ENCODE measurements at regions not wholly inside any gene's neighbourhood (a gene's known extent, or its start where the extent isn't known, plus 50 kb on each side); places are given as distances from the start of the nearest gene placed in this dataset.

GRCh38 chr12:58140395-58140794 is 199.0 kb downstream of the ATP23 start:
- DNase-seq = no peak

- no peak for DNase-seq
These were observed 201.6 kb downstream of the ATP23 start for GRCh38 chr12:58142991-58143390.

- DNase-seq = no peak
These were observed 202.2 kb downstream of the ATP23 start for GRCh38 chr12:58143498-58143995.

- DNase-seq = no peak
These were observed 207.0 kb downstream of the ATP23 start for GRCh38 chr12:58148405-58148804.

GRCh38 chr12:58148976-58149375 is 207.6 kb downstream of the ATP23 start:
- no peak for DNase-seq

- no peak for DNase-seq
These were observed 213.0 kb downstream of the ATP23 start for GRCh38 chr12:58154359-58154758.

- no peak for DNase-seq
These were observed 215.3 kb downstream of the ATP23 start for GRCh38 chr12:58156697-58157096.

GRCh38 chr12:58159941-58160340 is 218.6 kb downstream of the ATP23 start:
- no peak for DNase-seq

- no peak for DNase-seq
These were observed 220.4 kb downstream of the ATP23 start for GRCh38 chr12:58161773-58162172.

GRCh38 chr12:58163021-58163420 is 221.7 kb downstream of the ATP23 start:
- DNase-seq = no peak

- no peak for DNase-seq
These were observed 225.3 kb downstream of the ATP23 start for GRCh38 chr12:58166643-58167042.

GRCh38 chr12:58167622-58168021 is 226.3 kb downstream of the ATP23 start:
- DNase-seq = no peak

GRCh38 chr12:58169826-58170225 is 228.5 kb downstream of the ATP23 start:
- no peak for DNase-seq

- no peak for DNase-seq
These were observed 230.5 kb downstream of the ATP23 start for GRCh38 chr12:58171914-58172313.

- no peak for DNase-seq
These were observed 231.2 kb downstream of the ATP23 start for GRCh38 chr12:58172433-58173073.

- no peak for DNase-seq
These were observed 232.9 kb downstream of the ATP23 start for GRCh38 chr12:58174316-58174715.

- peak; percentile 10 for DNase-seq
These were observed 235.0 kb downstream of the ATP23 start for GRCh38 chr12:58176296-58176869.

- DNase-seq = no peak
These were observed 236.0 kb downstream of the ATP23 start for GRCh38 chr12:58177366-58177765.

- no peak for DNase-seq
These were observed 242.8 kb downstream of the ATP23 start for GRCh38 chr12:58184212-58184611.

GRCh38 chr12:58186401-58186800 is 245.0 kb downstream of the ATP23 start:
- DNase-seq = no peak

GRCh38 chr12:58186914-58187313 is 245.5 kb downstream of the ATP23 start:
- no peak for DNase-seq

- no peak for DNase-seq
These were observed 247.7 kb downstream of the ATP23 start for GRCh38 chr12:58189030-58189429.

- no peak for DNase-seq
These were observed 248.5 kb downstream of the ATP23 start for GRCh38 chr12:58189893-58190292.

- DNase-seq = no peak
These were observed 249.3 kb downstream of the ATP23 start for GRCh38 chr12:58190618-58191017.

- no peak for DNase-seq
These were observed 255.6 kb downstream of the ATP23 start for GRCh38 chr12:58196971-58197370.
